ENCODE measurements at regions not wholly inside any gene's neighbourhood (a gene's known extent, or its start where the extent isn't known, plus 50 kb on each side); places are given as distances from the start of the nearest gene placed in this dataset.

DNA sequence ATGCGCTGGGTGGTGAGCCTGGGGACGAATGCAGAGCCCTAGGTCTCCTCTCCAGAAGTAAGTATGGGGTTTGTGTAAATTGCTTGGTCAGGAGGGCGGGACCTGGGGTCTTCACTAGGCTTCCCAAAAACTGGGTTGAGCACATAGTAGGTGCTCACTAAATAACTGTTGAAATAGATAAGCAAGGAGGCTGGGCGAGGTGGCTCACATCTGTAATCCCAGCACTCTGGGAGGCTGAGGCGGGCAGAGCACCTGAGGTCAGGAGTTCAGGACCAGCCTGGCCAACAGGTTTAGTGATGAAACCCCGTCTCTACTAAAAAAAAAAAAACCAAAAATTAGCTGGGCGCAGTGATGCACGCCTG, 163.9 kb upstream of the IER5L start:
- Histone ChIP-seq H3K27ac (no peak overlapping the region), H3K36me3 (no peaks in the 10 kb centered on the region), H3K27me3 (peaks cover 2 to 6% (median 3%) of the 10 kb centered on the region in 3 donors), H3K4me3 (no peak overlapping the region), H3K4me1 (peaks cover 0 to 8% of the 10 kb centered on the region in 2 donors), H3K9me3 (no peaks in the 10 kb centered on the region)
- in situ Hi-C loops (cut with MboI; ENCODE audit: low sequenced_read_pairs in 4 of 4) (no loop called here), intact Hi-C loops (cut with DNase I; ENCODE audit: low total_unique reads) (no loop called here)
- TF ChIP-seq CTCF (IDR thresholded peaks at IDR 0.05 in 4 of 5, conservative IDR thresholded peaks at IDR 0.05 in 1 of 5), result no peak
- TF ChIP-seq POLR2A (IDR thresholded peaks at IDR 0.05), result no peak
- no peak for DNase-seq
- ATAC-seq, result no peak

- H3K9me3 ChIP-seq, result no peaks in the 10 kb centered on the region
- no peak overlapping the region for H3K27ac ChIP-seq
- in situ Hi-C loops (cut with MboI; ENCODE audit: low sequenced_read_pairs in 4 of 4) (no loop called here), intact Hi-C loops (cut with DNase I; ENCODE audit: low total_unique reads) (no loop called here)
- peaks cover 0 to 14% of the 10 kb centered on the region in 2 donors for H3K4me1 ChIP-seq
- ATAC-seq, result no peak
- no peak for DNase-seq
- H3K4me3 ChIP-seq, result no peak overlapping the region
- no peak for TF ChIP-seq CTCF (IDR thresholded peaks at IDR 0.05 in 4 of 5, conservative IDR thresholded peaks at IDR 0.05 in 1 of 5)
- TF ChIP-seq POLR2A (IDR thresholded peaks at IDR 0.05), result no peak
- no peaks in the 10 kb centered on the region for H3K36me3 ChIP-seq
- peaks cover 3 to 10% (median 7%) of the 10 kb centered on the region in 3 donors for H3K27me3 ChIP-seq
These were observed 163.3 kb upstream of the IER5L start for GRCh38 chr9:129341171-129341986.

DNA sequence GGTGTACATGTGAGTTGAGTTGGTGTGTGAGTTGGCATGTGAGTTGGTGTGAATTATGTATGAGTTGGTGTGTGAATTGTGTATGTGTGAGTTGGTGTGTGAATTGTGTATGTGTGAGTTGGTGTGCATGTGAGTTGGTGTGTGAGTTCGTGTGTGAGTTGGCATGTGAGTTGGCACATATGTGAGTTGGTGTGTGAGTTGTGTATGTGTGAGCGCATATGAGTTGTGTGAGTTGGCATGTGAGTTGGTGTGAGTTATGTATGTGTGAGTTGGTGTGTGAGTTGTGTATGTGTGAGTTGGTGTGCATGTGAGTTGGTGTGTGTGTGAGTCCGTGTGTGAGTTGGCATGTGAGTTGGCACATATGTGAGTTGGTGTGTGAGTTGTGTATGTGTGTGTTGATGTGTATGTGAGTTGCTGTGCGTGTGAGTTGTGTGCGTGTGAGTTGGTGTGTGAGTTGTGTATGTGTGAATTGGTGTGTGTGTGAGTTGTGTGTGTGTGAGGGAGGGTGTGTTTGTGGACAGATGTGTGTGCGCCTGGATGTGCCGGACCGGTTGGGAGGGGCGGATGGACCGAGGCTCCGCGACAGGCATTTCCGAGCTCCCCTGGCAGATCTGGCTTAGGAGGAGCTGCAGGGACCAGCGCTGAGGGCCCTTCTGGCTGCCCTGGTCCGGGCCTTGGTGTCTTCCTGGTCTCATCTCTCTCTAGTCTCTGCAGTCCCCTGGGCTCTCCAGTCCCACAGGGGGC, 162.5 kb upstream of the IER5L start:
- no peak overlapping the region for H3K27ac ChIP-seq
- intact Hi-C loops (cut with DNase I; ENCODE audit: low total_unique reads), result no loop called here
- in situ Hi-C loops (cut with MboI; ENCODE audit: low sequenced_read_pairs in 4 of 4), result no loop called here

GRCh38 chr9:129339539-129340157, 161.6 kb upstream of the IER5L start:
- peaks cover 5 to 15% of the 10 kb centered on the region in 2 donors for H3K4me1 ChIP-seq
- DNase-seq (no peak), ATAC-seq (no peak)
- intact Hi-C loops (cut with DNase I; ENCODE audit: low total_unique reads), result no loop called here
- no peak for TF ChIP-seq POLR2A (IDR thresholded peaks at IDR 0.05)
- no peak for TF ChIP-seq CTCF (IDR thresholded peaks at IDR 0.05 in 4 of 5, conservative IDR thresholded peaks at IDR 0.05 in 1 of 5)
- no peak overlapping the region for H3K27ac ChIP-seq
- H3K36me3 ChIP-seq, result no peaks in the 10 kb centered on the region
- in situ Hi-C loops (cut with MboI; ENCODE audit: low sequenced_read_pairs in 4 of 4), result no loop called here
- peaks cover 3 to 10% (median 8%) of the 10 kb centered on the region in 3 donors for H3K27me3 ChIP-seq
- H3K9me3 ChIP-seq, result no peaks in the 10 kb centered on the region
- H3K4me3 ChIP-seq, result no peak overlapping the region

More for the DNA sequence above, 162.5 kb upstream of the IER5L start:
- no peak for DNase-seq
- no peaks in the 10 kb centered on the region for H3K36me3 ChIP-seq
- H3K4me1 ChIP-seq, result peaks cover 0 to 15% of the 10 kb centered on the region in 2 donors
- H3K27me3 ChIP-seq, result peaks cover 3 to 10% (median 8%) of the 10 kb centered on the region in 3 donors
- H3K4me3 ChIP-seq, result no peak overlapping the region
- ATAC-seq, result no peak
- TF ChIP-seq POLR2A (IDR thresholded peaks at IDR 0.05) (no peak), CTCF (IDR thresholded peaks at IDR 0.05 in 4 of 5, conservative IDR thresholded peaks at IDR 0.05 in 1 of 5) (no peak)
- no peaks in the 10 kb centered on the region for H3K9me3 ChIP-seq
